GM12873 (cell line): ENCODE measurements at regions not wholly inside any gene's neighbourhood (a gene's known extent, or its start where the extent isn't known, plus 50 kb on each side); places are given as distances from the start of the nearest gene placed in this dataset.

Source experiments
- TF ChIP-seq, protein P1 (sequence below): IDR thresholded peaks from 2 replicates; pipeline ENCODE4 v1.5.1; 2012; ENCODE audit warnings: low read depth, mild to moderate bottlenecking, moderate library complexity, low read length, control low read depth; ENCODE audit not compliant: insufficient read depth; ENCODE audit errors: missing control alignments

DNA sequence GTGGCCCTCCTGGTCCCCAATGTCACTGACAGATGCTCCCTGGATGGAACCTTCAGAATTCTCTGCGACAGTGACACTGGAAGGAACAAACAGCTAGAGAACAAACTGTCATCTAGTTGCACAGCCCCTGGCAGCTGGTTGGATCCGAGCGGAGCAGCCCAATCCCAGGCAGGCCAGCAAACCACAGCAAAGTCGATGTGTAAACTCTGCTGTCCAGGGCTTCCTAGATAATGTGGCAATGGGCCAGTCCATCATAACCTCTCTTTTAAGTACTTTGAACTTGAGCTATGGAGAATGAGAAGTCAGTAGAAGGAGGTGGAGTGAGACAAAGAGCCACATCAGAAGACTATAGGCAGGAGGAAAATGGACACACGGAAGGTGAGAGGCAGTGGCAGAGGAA is 323.0 kb downstream of the CBLN1 start:
- TF ChIP-seq, protein P1, sequence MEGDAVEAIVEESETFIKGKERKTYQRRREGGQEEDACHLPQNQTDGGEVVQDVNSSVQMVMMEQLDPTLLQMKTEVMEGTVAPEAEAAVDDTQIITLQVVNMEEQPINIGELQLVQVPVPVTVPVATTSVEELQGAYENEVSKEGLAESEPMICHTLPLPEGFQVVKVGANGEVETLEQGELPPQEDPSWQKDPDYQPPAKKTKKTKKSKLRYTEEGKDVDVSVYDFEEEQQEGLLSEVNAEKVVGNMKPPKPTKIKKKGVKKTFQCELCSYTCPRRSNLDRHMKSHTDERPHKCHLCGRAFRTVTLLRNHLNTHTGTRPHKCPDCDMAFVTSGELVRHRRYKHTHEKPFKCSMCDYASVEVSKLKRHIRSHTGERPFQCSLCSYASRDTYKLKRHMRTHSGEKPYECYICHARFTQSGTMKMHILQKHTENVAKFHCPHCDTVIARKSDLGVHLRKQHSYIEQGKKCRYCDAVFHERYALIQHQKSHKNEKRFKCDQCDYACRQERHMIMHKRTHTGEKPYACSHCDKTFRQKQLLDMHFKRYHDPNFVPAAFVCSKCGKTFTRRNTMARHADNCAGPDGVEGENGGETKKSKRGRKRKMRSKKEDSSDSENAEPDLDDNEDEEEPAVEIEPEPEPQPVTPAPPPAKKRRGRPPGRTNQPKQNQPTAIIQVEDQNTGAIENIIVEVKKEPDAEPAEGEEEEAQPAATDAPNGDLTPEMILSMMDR, result no peak

DNA sequence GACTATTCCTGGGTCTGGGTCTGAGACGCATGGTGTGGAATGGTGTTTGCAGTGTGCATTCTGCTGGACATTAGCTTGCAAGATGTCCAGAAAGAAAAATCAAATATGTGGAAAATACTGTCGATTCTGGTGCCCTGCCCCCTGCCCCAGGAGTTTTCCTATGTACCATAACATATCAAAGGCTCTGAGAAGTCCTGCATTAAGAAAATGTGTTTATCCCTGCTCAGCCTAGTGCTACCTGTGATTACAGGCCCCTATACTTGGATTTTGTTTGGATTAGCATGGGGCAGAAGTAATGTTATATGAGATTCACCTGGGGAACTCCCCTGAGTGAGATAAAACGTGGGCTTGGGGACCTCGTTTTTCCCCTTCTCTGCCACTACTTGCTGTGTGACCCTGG is 325.0 kb downstream of the CBLN1 start:
- TF ChIP-seq, protein P1, result no peak

DNA sequence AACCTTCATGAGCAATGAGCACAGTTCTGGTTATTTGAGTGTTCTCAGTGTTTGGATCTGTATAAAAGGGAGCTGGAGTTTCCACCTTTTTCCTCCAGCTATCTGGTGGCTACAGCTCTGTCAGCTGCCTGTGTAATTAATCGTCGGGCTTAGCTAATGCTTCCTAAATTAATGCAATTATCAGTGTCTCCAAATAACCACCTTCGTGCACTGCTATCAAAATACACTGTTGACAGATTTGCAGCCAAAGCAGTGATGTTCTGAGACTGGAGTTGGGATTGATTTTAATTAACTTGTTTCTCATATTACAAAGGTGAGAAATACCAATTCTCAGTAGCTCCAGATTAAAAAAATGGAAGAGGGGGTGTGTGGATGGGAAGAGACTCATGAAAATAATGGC is 325.8 kb downstream of the CBLN1 start:
- TF ChIP-seq, protein P1, result no peak

DNA sequence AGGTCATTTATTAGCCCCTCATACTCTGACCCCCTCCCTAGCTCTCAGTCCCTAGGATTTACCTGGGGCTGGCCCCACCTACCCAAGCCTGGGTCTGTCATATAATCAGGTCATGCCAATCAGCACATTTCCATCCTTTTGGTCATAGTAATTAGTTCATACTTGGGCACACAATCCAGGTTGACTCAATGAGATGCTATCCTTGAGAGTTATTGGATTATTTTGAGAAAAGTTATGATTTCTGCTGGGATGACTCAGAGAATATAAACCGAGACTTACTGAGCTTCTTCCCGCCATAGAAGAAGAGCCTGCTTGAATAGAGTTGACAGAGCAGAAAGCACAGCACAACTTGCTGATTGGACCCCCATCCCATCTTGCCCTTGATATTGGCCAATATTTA is 331.5 kb downstream of the CBLN1 start:
- TF ChIP-seq, protein P1, result no peak

DNA sequence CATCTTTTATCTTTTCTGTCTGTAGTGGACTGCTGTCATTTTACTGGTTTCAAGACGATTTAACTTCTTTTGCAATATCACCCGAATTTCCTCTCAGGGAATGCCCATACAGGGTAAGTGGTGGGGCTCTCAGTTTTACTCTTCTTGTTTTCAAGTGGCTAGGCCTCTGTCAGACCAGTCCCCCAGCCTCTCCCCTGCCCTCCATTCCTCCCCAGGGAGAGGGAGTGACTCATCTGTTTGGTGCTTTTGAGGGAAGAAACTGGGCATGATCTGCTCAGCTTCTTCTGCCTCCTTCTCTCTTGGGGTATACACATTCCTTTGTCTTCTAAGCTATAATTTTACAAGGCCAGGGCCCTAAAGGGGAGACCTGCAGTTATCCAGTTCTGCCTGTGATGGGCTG is 332.0 kb downstream of the CBLN1 start:
- TF ChIP-seq, protein P1, result no peak

DNA sequence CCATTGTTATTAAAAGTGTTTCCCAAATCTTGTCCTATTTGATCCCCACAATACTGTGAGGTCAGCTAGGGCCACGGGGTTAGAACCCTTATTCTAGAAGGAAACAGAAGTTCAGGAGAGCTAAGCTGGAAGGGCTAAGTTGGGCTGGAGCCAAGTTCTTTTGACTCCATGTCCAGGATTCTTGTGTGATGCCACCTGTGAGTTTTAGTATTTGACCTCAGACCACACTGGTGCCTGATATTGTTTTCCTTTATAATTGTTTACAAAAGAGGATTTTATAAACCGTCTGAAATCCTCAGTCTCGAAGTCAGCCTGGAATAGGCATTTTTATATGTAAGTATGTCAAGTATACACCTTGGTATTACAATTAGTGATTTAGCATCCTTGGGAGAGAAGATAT is 332.7 kb downstream of the CBLN1 start:
- TF ChIP-seq, protein P1, result no peak

DNA sequence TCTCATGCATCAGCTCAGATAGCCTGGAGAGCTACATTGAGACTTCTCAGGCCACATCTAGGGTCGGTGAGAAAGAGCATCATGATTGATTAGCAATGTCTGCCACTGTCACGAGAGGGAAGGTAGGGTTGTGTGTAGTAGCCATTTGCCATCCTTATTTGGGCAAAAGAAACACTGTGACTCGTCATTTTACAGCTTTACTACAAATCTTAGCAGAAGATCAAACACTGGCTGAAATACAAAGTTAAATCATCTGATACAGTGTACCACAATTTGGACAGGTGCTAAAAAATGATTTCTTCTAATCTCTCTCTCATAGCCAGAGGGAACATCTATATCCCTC is 334.3 kb downstream of the CBLN1 start:
- TF ChIP-seq, protein P1, result no peak

DNA sequence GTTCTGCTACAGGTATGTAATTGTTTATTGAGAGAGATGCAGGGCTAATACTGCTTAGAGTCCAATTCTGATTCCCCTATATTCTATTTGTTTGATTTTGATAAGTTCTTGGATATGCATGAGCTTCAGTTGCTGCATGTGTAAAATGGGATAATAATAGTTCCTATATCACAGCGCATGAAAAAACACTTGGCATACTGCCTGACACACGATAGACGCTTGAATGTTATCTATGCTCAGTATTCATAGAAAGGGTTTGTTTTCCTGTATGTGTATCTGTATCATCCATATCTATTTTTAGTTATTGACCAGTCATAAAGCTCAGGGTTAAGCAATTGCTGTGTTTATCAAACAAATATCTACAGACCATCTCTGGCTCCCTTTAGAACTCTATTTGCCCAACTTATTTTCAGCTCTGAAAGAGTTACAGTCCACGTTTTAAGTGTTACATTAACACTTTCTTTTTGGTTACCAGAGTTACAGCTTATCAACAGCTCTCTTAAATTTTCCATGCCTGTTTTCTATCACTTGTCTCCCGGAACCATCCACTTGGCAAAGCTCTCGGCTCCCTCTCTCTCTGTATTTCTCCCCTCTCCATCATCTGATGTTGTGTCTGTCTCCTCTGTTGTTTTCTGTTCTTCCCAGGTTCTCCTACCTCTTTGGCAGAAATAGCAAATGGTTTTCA is 334.8 kb downstream of the CBLN1 start:
- TF ChIP-seq, protein P1, result no peak
